Progenitor cell of endocrine pancreas (in vitro differentiated cells): ENCODE measurements at regions not wholly inside any gene's neighbourhood (a gene's known extent, or its start where the extent isn't known, plus 50 kb on each side); places are given as distances from the start of the nearest gene placed in this dataset.

Experiments
- DNase-seq: peaks from one replicate; pipeline ENCODE4 v3.0.0; 2021; ENCODE audit warnings: low spot score; ENCODE audit not compliant: unreplicated experiment
- H3K27ac Mint-ChIP-seq: 2 replicates; pipeline ENCODE4 v1.8.0; 2021; ENCODE audit warnings: mild to moderate bottlenecking, moderate library complexity, mixed read lengths
- H3K27me3 Mint-ChIP-seq: 2 replicates; pipeline ENCODE4 v1.8.0; 2021; ENCODE audit warnings: mixed read lengths
- H3K36me3 Mint-ChIP-seq: 2 replicates; pipeline ENCODE4 v1.8.0; 2022; ENCODE audit warnings: mixed read lengths; ENCODE audit not compliant: insufficient read depth
- H3K4me1 Mint-ChIP-seq: 2 replicates; pipeline ENCODE4 v1.8.0; 2021; ENCODE audit warnings: low read depth, mixed read lengths
- H3K4me3 Mint-ChIP-seq: 2 replicates; pipeline ENCODE4 v1.8.0; 2021; ENCODE audit warnings: low read depth, mild to moderate bottlenecking, moderate library complexity, mixed read lengths
- H3K9me3 Mint-ChIP-seq: 2 replicates; pipeline ENCODE4 v1.8.0; 2021; ENCODE audit warnings: low read depth, mixed read lengths
- CTCF ChIP-seq: fragments of 200-600 bp; sonication (generic); IDR thresholded peaks from one replicate; pipeline ENCODE4 v1.5.0; 2021; ENCODE audit warnings: antibody characterized with exemption, mild to moderate bottlenecking; ENCODE audit not compliant: unreplicated experiment

DNA sequence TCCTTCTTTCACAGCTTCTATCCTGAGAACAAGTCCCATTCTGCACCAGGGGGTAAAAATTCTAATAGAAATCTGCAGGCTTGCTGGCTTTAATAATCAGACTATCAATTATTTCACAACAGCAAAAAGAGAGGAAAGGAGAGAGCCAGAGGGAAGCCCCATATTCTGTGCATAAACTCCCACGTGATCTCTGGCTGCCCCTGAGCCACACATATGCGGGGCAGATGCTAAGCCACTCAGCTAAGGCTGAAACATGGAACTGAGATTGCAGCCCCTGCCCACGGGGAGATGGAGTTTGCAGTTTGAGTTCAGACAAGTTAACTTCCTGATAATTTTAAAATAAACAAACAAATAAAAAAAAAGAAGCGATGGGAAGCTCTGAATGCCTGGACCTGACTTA is 254.4 kb upstream of the CCDC196 start:
- Mint-ChIP-seq H3K36me3 (peaks cover 2% of the 10 kb centered on the region), H3K9me3 (peaks cover 15% of the 10 kb centered on the region), H3K4me3 (no peak overlapping the region), H3K27ac (no peak overlapping the region), H3K4me1 (peaks cover 30% of the 10 kb centered on the region), H3K27me3 (no peaks in the 10 kb centered on the region)
- no peak for DNase-seq
- TF ChIP-seq CTCF, result no peak

- Mint-ChIP-seq H3K36me3 (no peaks in the 10 kb centered on the region), H3K4me1 (peaks cover 32% of the 10 kb centered on the region), H3K9me3 (peaks cover 4% of the 10 kb centered on the region), H3K27me3 (no peaks in the 10 kb centered on the region), H3K4me3 (no peak overlapping the region), H3K27ac (peak overlapping the region; percentile 79)
- no peak for TF ChIP-seq CTCF
- no peak for DNase-seq
These were observed 252.6 kb upstream of the CCDC196 start for GRCh38 chr14:66233591-66233990.

- no peak for TF ChIP-seq CTCF
- Mint-ChIP-seq H3K9me3 (peaks cover 4% of the 10 kb centered on the region), H3K36me3 (no peaks in the 10 kb centered on the region), H3K4me1 (peaks cover 32% of the 10 kb centered on the region), H3K27me3 (no peaks in the 10 kb centered on the region), H3K4me3 (no peak overlapping the region), H3K27ac (peak overlapping the region; percentile 79)
- no peak for DNase-seq
These were observed 251.8 kb upstream of the CCDC196 start for GRCh38 chr14:66234411-66234810.

DNA sequence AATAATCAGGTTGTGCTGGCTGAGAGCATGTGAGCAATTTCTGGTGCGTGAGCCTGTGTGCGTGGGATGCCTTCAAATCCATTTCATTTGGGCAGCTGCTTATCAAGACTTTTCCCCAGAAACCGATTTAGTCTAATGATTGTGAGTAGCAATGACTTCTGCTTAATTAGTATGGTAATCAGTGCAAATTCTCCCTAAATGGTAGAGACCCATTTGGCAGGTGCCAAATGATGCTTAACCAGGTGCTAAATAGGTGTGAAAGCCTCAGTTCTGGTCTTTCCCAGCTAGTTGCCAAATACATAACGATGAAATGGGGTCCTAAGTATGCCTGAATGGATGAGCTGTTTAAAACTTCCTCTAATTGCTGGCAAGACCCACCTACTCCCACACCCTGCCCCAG is 248.4 kb upstream of the CCDC196 start:
- no peak for DNase-seq
- Mint-ChIP-seq H3K27ac (no peak overlapping the region), H3K27me3 (no peaks in the 10 kb centered on the region), H3K4me1 (peaks cover 22% of the 10 kb centered on the region), H3K9me3 (no peaks in the 10 kb centered on the region), H3K36me3 (no peaks in the 10 kb centered on the region), H3K4me3 (no peak overlapping the region)
- no peak for TF ChIP-seq CTCF

- H3K27ac Mint-ChIP-seq, result no peak overlapping the region
- H3K4me1 Mint-ChIP-seq, result peaks cover 11% of the 10 kb centered on the region
- H3K36me3 Mint-ChIP-seq, result no peaks in the 10 kb centered on the region
- no peaks in the 10 kb centered on the region for H3K27me3 Mint-ChIP-seq
- no peak overlapping the region for H3K4me3 Mint-ChIP-seq
- TF ChIP-seq CTCF, result no peak
- H3K9me3 Mint-ChIP-seq, result no peaks in the 10 kb centered on the region
- no peak for DNase-seq
These were observed 247.2 kb upstream of the CCDC196 start for GRCh38 chr14:66238969-66239368.
